ENCODE measurements at regions not wholly inside any gene's neighbourhood (a gene's known extent, or its start where the extent isn't known, plus 50 kb on each side); places are given as distances from the start of the nearest gene placed in this dataset.
"Not testable (repeated sequence)": the region's sequence is repeated elsewhere in the genome, so short reads cannot be mapped to it uniquely, and the experiment has no call there.

- DNase-seq (ENCODE audit: low spot score) = no peak
Observed at GRCh38 chr3:118765636-118766305, 268.9 kb downstream of the IGSF11 start.

- no peak for DNase-seq (ENCODE audit: low spot score)
Observed at GRCh38 chr3:118766306-118766669, 268.4 kb downstream of the IGSF11 start.

GRCh38 chr3:118772036-118772435, 262.6 kb downstream of the IGSF11 start:
- DNase-seq (ENCODE audit: low spot score) = no peak

GRCh38 chr3:118772547-118773011, 262.1 kb downstream of the IGSF11 start:
- peak; percentile 32 for DNase-seq (ENCODE audit: low spot score)

- no peak for DNase-seq (ENCODE audit: low spot score)
Observed at GRCh38 chr3:118775021-118775420, 259.6 kb downstream of the IGSF11 start.

- no peak for DNase-seq (ENCODE audit: low spot score)
Observed at GRCh38 chr3:118778201-118778600, 256.4 kb downstream of the IGSF11 start.

GRCh38 chr3:118781232-118781631, 253.4 kb downstream of the IGSF11 start:
- DNase-seq (ENCODE audit: low spot score) = no peak

GRCh38 chr3:118781839-118782238, 252.8 kb downstream of the IGSF11 start:
- DNase-seq (ENCODE audit: low spot score) = no peak

GRCh38 chr3:118782755-118783202, 251.9 kb downstream of the IGSF11 start:
- DNase-seq (ENCODE audit: low spot score) = no peak

- DNase-seq (ENCODE audit: low spot score) = no peak
Observed at GRCh38 chr3:118785415-118785814, 249.2 kb downstream of the IGSF11 start.

- DNase-seq (ENCODE audit: low spot score) = no peak
Observed at GRCh38 chr3:118791246-118791645, 243.4 kb downstream of the IGSF11 start.

GRCh38 chr3:118792191-118792590, 242.5 kb downstream of the IGSF11 start:
- DNase-seq (ENCODE audit: low spot score) = no peak

- DNase-seq (ENCODE audit: low spot score) = no peak
Observed at GRCh38 chr3:118793176-118793575, 241.5 kb downstream of the IGSF11 start.

- DNase-seq (ENCODE audit: low spot score) = no peak
Observed at GRCh38 chr3:118799303-118799702, 235.3 kb downstream of the IGSF11 start.

- no peak for DNase-seq (ENCODE audit: low spot score)
Observed at GRCh38 chr3:118801899-118802298, 232.7 kb downstream of the IGSF11 start.

- no peak for DNase-seq (ENCODE audit: low spot score)
Observed at GRCh38 chr3:118802325-118803095, 232.1 kb downstream of the IGSF11 start.

- DNase-seq (ENCODE audit: low spot score) = no peak
Observed at GRCh38 chr3:118803096-118803476, 231.6 kb downstream of the IGSF11 start.

GRCh38 chr3:118805007-118805406, 229.6 kb downstream of the IGSF11 start:
- DNase-seq (ENCODE audit: low spot score) = no peak

- no peak for DNase-seq (ENCODE audit: low spot score)
Observed at GRCh38 chr3:118806423-118806822, 228.2 kb downstream of the IGSF11 start.

- not testable (repeated sequence) for DNase-seq (ENCODE audit: low spot score)
Observed at GRCh38 chr3:118807349-118807748, 227.3 kb downstream of the IGSF11 start.

- no peak for DNase-seq (ENCODE audit: low spot score)
Observed at GRCh38 chr3:118808723-118809122, 225.9 kb downstream of the IGSF11 start.

- no peak for DNase-seq (ENCODE audit: low spot score)
Observed at GRCh38 chr3:118809696-118810498, 224.7 kb downstream of the IGSF11 start.

Measured in iPS-NIHi11 (cell line).